Peyer's patch (tissue), 4 donors: ENCODE measurements at regions not wholly inside any gene's neighbourhood (a gene's known extent, or its start where the extent isn't known, plus 50 kb on each side); places are given as distances from the start of the nearest gene placed in this dataset.

Source experiments
- CTCF ChIP-seq, 6 experiments: fragments of 450-650 bp in 4 of 6; fragments of 200-600 bp in 2 of 6; sonication (generic) in 1 of 6; IDR thresholded peaks; one replicate each; pipeline ENCODE4 v1.5.1; 2017 to 2019; ENCODE audit warnings: antibody characterized with exemption in 6 of 6, mild to moderate bottlenecking in 3 of 6, moderate library complexity in 1 of 6
- POLR2A ChIP-seq, 2 donors: fragments of 450-650 bp; IDR thresholded peaks; one replicate each; pipeline ENCODE4 v1.5.1; 2017; ENCODE audit warnings: antibody characterized with exemption in 2 of 2, mild to moderate bottlenecking in 2 of 2, moderate library complexity in 2 of 2

- no peak for TF ChIP-seq POLR2A (IDR thresholded peaks at IDR 0.05)
- TF ChIP-seq CTCF (IDR thresholded peaks at IDR 0.05) = no peak
Observed at GRCh38 chr3:22495791-22496190, 707.3 kb upstream of the UBE2E2 start.
